Neural progenitor cell (in vitro differentiated cells): ENCODE measurements at regions not wholly inside any gene's neighbourhood (a gene's known extent, or its start where the extent isn't known, plus 50 kb on each side); places are given as distances from the start of the nearest gene placed in this dataset.

Experiments used
- CTCF ChIP-seq: fragments of 200-600 bp; sonication (generic); IDR thresholded peaks from 2 replicates; pipeline ENCODE4 v1.5.1; 2017; ENCODE audit warnings: antibody characterized with exemption, mild to moderate bottlenecking
- EZH2 ChIP-seq: fragments of 200-600 bp; sonication (generic); IDR thresholded peaks from 2 replicates; pipeline ENCODE4 v1.6.1; 2017; ENCODE audit warnings: antibody characterized with exemption, mild to moderate bottlenecking, moderate library complexity
- EZH2phosphoT487 ChIP-seq: fragments of 200-600 bp; sonication (generic); IDR thresholded peaks from 2 replicates; pipeline ENCODE4 v1.6.1; 2017; ENCODE audit warnings: antibody characterized with exemption

- TF ChIP-seq CTCF (no peak), EZH2 (no peak), EZH2phosphoT487 (no peak)
These were observed 89.4 kb upstream of the RGMA start for GRCh38 chr15:93178371-93178770.
